HUES6 (cell line): ENCODE measurements at regions not wholly inside any gene's neighbourhood (a gene's known extent, or its start where the extent isn't known, plus 50 kb on each side); places are given as distances from the start of the nearest gene placed in this dataset.

ENCODE experiments used
- H3K27ac ChIP-seq: 2 replicates; pipeline ENCODE4 v1.7.0; 2013; ENCODE audit warnings: low read depth, mild to moderate bottlenecking, low read length, inconsistent platforms
- H3K27me3 ChIP-seq: 2 replicates; pipeline ENCODE4 v1.6.1; 2013; ENCODE audit warnings: low read length; ENCODE audit not compliant: control insufficient read depth, insufficient read depth
- H3K36me3 ChIP-seq: 2 replicates; pipeline ENCODE4 v1.6.1; 2013; ENCODE audit warnings: low read length; ENCODE audit not compliant: control insufficient read depth, insufficient read depth
- H3K4me1 ChIP-seq: 2 replicates; pipeline ENCODE4 v1.6.1; 2013; ENCODE audit warnings: low read length; ENCODE audit not compliant: control insufficient read depth, insufficient read depth
- H3K4me3 ChIP-seq: 2 replicates; pipeline ENCODE4 v1.5.1; 2013; ENCODE audit warnings: low read depth, low read length
- H3K9ac ChIP-seq: one replicate; pipeline ENCODE4 v1.6.1; 2013; ENCODE audit warnings: mild to moderate bottlenecking, low read length
- H3K9me3 ChIP-seq: 2 replicates; pipeline ENCODE4 v1.6.1; 2013; ENCODE audit warnings: low read depth, low read length; ENCODE audit not compliant: control insufficient read depth, insufficient read depth

DNA sequence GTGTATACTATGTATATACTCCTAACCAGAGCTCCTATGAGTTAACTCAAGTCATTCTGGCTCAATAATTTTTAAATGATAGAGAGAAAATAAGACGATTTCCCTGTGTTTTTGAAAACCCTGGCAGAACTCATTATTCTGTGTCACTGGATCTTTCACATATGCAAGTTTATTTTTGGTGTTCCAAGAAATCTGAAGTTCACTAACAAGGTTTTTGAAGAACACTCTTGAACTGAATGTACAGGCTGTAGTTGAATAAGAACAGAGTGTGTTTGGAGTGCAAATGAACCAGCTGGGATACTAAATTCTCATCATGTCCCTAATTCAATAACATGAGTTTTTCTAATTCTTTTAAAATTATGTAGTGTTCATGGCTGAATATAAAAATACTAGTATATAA, 466.9 kb upstream of the SUCLG2 start:
- H3K27ac ChIP-seq: no peak overlapping the region
- no peaks in the 10 kb centered on the region for H3K36me3 ChIP-seq
- H3K9me3 ChIP-seq: no peaks in the 10 kb centered on the region
- no peaks in the 10 kb centered on the region for H3K27me3 ChIP-seq
- H3K4me1 ChIP-seq: no peaks in the 10 kb centered on the region
- no peak overlapping the region for H3K9ac ChIP-seq
- no peak overlapping the region for H3K4me3 ChIP-seq

DNA sequence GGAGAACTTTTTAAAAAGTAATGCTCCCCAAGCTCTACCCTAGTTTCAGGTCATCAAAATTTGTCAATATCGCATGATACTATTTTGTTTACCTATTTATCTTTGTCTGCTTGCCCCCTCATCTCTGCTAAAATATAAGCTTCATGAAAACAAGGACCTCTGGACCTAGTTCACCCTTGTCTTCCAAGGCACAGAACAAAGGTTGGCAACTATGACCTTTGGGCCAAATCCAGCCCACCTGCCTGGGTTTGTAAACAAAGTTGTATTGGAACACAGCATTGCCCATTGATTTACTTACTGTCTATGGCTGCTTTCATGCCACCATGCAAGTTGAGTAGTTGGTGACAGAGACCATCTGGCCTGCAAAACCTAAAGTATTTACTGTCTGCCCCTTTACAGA, 462.2 kb upstream of the SUCLG2 start:
- no peaks in the 10 kb centered on the region for H3K4me1 ChIP-seq
- no peak overlapping the region for H3K27ac ChIP-seq
- no peaks in the 10 kb centered on the region for H3K9me3 ChIP-seq

DNA sequence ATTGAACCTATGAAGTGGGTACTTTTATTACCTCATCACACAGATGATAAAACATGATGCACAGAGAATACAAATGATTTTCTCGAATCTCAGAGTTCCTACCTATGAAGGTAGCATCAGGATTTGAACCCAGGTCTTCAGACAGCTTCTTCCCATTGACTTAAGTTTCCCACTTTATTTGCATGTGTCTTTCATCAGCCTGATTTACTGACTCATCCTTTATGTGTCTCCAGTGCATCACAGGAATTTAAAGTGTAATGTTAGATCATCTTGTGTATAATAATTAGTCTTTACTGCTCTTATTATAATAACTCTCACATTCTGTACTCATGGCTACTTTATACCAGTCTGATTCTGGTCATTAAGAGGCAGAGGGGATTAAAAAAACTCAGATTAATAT, 449.4 kb upstream of the SUCLG2 start:
- no peaks in the 10 kb centered on the region for H3K9me3 ChIP-seq
- H3K27ac ChIP-seq: no peak overlapping the region
- no peak overlapping the region for H3K9ac ChIP-seq
- no peaks in the 10 kb centered on the region for H3K27me3 ChIP-seq
- H3K4me3 ChIP-seq: no peak overlapping the region
- H3K4me1 ChIP-seq: no peaks in the 10 kb centered on the region
- no peaks in the 10 kb centered on the region for H3K36me3 ChIP-seq

More for the DNA sequence above, 462.2 kb upstream of the SUCLG2 start:
- Histone ChIP-seq H3K27me3 (no peaks in the 10 kb centered on the region), H3K9ac (no peak overlapping the region), H3K4me3 (no peak overlapping the region), H3K36me3 (no peaks in the 10 kb centered on the region)

DNA sequence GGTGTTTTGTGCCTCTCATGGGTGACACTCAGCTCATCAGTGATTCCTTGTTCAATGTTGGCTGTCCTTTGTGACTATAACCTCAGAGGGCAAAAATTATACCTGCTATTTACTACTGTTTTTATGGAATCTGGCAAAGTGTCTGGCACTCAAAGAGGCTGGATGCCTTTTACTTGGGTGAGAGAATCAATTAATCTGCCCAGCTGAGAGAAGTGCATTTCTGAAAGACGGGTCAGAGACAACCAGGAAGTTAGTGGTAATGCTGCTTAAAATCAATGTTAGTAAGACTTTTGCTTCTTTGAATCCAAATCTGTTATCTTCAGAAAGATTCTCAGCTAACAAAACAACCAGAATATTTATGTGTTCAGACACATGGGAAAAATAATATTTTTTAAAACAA, 436.2 kb upstream of the SUCLG2 start:
- no peaks in the 10 kb centered on the region for H3K4me1 ChIP-seq
- H3K36me3 ChIP-seq: no peaks in the 10 kb centered on the region

DNA sequence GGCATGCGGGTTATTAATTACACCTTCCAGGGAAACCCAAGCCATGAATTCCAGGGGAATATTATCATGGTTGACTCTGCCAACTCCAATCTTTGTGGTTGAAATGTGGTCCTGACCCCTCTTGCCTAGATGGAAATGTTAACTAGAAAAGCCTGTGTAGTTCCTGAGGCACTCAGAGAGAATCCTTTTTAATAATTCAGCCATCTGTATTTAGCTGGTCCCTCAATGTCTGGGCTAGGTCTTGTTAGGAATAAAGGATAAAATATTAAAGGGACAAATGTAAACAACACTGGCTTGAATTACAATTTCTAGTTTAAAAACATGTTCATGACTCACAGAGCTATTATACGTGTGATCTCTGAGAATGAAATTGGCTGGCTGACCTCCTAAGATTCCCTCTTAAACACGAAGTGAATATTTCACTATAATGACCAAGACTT, 435.2 kb upstream of the SUCLG2 start:
- no peak overlapping the region for H3K27ac ChIP-seq
- H3K4me1 ChIP-seq: no peaks in the 10 kb centered on the region
- no peaks in the 10 kb centered on the region for H3K27me3 ChIP-seq
- H3K4me3 ChIP-seq: no peak overlapping the region
- H3K9me3 ChIP-seq: no peaks in the 10 kb centered on the region
- H3K36me3 ChIP-seq: no peaks in the 10 kb centered on the region
- H3K9ac ChIP-seq: no peak overlapping the region

More for the DNA sequence above, 436.2 kb upstream of the SUCLG2 start:
- no peak overlapping the region for H3K4me3 ChIP-seq
- no peak overlapping the region for H3K27ac ChIP-seq
- no peak overlapping the region for H3K9ac ChIP-seq
- no peaks in the 10 kb centered on the region for H3K9me3 ChIP-seq
- no peaks in the 10 kb centered on the region for H3K27me3 ChIP-seq

DNA sequence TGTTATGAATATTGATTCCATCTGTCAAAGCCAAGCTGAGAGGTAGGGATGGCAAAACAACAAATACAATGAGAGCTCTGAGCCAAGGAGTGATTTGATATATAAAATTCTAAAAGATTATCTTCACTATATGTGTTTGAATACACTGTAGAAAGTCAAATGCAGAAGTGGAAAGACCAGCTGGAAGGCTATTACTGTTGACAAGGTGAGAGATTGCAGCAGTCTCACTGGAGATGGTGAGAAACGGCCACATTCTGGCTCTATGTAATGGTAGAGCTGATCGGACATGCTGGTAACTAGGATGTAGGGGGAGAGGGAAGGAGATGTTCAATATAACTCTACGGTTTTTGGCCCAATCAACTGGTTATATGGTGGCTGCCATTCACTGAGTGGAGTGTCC, 434.2 kb upstream of the SUCLG2 start:
- Histone ChIP-seq H3K4me1 (no peaks in the 10 kb centered on the region), H3K27me3 (no peaks in the 10 kb centered on the region), H3K9ac (no peak overlapping the region), H3K4me3 (no peak overlapping the region), H3K9me3 (no peaks in the 10 kb centered on the region), H3K36me3 (no peaks in the 10 kb centered on the region), H3K27ac (no peak overlapping the region)

DNA sequence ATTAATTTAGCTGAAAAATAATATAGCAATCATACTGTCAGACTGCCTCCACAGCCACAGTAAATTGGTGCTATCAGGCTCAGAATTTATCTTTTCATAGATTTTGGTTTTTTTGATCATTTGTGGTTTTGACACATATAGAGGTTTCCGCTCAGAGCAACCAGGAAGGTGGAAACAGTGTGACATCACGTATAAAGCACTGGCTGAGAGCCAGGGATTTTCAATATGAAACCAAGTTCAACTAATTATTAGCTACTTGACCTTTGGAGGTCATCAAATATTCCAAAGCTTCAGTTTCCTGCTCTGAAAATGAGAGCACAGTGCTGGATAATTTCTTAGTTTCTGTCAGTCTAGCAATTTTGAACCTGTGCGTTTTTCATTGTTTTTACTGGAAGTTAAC, 433.8 kb upstream of the SUCLG2 start:
- no peaks in the 10 kb centered on the region for H3K36me3 ChIP-seq
- H3K9me3 ChIP-seq: no peaks in the 10 kb centered on the region
- H3K4me3 ChIP-seq: no peak overlapping the region
- H3K4me1 ChIP-seq: no peaks in the 10 kb centered on the region
- no peak overlapping the region for H3K9ac ChIP-seq
- no peaks in the 10 kb centered on the region for H3K27me3 ChIP-seq
- H3K27ac ChIP-seq: no peak overlapping the region

DNA sequence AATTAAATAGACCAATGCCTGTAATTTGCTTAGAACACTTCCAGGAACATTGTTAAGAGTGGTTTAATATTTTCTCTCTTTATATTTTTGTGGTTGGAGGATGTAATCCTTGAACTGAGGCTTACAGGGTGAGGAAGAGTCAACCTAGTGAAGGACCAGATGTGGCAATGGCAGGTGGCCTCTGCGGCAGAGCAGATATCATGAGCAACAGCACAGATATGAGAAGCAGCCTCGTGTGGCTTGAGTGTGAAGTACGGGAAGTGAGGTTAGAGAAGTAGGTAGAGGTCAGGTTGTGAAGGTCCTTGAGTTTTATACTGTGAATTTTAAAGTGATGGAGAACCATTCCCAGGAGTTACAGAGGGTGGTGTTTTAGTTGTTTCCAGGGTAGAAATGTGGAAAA, 417.6 kb upstream of the SUCLG2 start:
- no peaks in the 10 kb centered on the region for H3K27me3 ChIP-seq
- H3K4me1 ChIP-seq: no peaks in the 10 kb centered on the region
- no peaks in the 10 kb centered on the region for H3K36me3 ChIP-seq
- no peak overlapping the region for H3K4me3 ChIP-seq
- peaks cover 38% of the 10 kb centered on the region for H3K9me3 ChIP-seq
- no peak overlapping the region for H3K27ac ChIP-seq
- H3K9ac ChIP-seq: no peak overlapping the region

DNA sequence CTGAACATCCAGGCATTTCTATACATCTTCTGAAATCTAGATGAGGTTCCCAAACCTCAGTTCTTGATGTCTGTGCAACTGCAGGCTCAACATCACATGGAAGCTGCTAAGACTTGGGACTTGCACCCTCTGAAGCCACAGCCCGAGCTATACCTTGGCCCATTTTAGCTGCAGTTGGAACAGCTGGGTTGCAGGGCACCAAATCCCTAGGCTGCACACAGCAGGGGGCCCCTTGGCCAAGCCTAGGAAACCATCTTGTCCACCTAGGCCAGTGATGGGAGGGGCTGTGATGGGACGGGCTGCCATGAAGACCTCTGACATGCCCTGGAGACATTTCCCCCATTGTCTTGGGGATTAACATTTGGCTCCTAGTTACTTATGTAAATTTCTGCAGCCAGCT, 415.8 kb upstream of the SUCLG2 start:
- H3K4me3 ChIP-seq: no peak overlapping the region
- H3K27ac ChIP-seq: no peak overlapping the region
- no peaks in the 10 kb centered on the region for H3K36me3 ChIP-seq
- no peaks in the 10 kb centered on the region for H3K4me1 ChIP-seq
- no peak overlapping the region for H3K9ac ChIP-seq
- peaks cover 38% of the 10 kb centered on the region for H3K9me3 ChIP-seq
- no peaks in the 10 kb centered on the region for H3K27me3 ChIP-seq

DNA sequence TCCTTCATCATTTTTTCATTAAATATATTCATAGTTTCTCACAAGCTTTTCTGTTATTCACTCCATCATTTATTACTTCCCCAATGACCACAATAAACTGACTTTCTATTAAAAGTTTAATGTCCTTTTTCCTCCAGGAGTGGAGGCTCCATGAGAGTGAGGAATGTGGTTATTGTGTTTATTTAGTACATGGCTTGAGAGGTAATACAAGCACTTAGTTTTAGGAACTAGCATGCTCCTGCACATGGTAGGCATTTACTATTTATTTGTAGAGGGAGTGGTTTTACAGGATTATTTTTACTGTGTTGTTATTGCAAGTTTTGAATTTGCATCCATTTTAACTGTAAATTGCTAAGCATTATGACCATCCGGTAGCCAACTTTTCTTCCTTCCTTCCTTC, 412.9 kb upstream of the SUCLG2 start:
- Histone ChIP-seq H3K27me3 (no peaks in the 10 kb centered on the region), H3K36me3 (no peaks in the 10 kb centered on the region), H3K9me3 (peaks cover 16% of the 10 kb centered on the region), H3K27ac (no peak overlapping the region), H3K4me3 (no peak overlapping the region), H3K4me1 (no peaks in the 10 kb centered on the region), H3K9ac (no peak overlapping the region)

DNA sequence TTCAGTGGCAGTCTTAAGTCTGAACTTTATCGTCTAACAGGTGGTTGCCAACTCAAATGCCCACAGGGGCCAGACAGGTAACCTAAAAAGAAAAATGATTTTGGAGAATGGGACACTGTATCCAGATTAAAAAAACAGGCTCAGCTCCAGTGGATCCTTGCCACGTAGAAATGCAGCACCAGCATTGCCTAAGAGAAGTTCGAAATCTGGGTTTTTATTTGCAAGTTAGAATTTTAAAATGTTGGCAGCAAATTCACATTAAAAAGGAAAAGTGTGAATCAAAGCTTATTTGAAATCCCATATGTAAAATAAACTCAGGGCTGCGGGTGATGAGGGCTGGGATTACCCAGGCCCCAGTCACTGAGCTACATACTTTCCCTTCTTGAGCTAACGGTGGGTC, 408.5 kb upstream of the SUCLG2 start:
- Histone ChIP-seq H3K9me3 (no peaks in the 10 kb centered on the region), H3K9ac (no peak overlapping the region), H3K36me3 (no peaks in the 10 kb centered on the region), H3K4me1 (no peaks in the 10 kb centered on the region), H3K4me3 (no peak overlapping the region), H3K27me3 (no peaks in the 10 kb centered on the region), H3K27ac (no peak overlapping the region)

DNA sequence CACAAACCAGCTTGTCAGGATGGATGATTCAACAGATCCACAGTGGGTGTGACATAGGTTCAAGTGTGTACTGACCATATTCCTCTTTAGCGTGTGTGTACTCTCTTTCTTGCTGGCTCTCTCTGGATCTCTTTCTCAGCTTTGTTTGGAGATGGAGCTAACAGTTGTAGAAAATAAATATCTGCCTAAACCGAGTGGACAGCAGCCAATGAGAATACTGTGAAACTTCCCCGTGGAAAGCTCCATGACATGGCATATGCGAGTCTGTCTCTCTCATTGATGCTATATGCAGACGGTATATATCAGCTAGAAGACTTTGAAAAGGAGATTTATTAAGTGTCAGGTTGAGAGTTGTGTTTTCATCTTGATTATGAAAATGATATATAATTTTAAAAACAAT, 406.5 kb upstream of the SUCLG2 start:
- Histone ChIP-seq H3K27me3 (no peaks in the 10 kb centered on the region), H3K36me3 (no peaks in the 10 kb centered on the region), H3K9me3 (no peaks in the 10 kb centered on the region), H3K9ac (no peak overlapping the region), H3K27ac (no peak overlapping the region), H3K4me3 (no peak overlapping the region), H3K4me1 (no peaks in the 10 kb centered on the region)
